ENCODE measurements at regions not wholly inside any gene's neighbourhood (a gene's known extent, or its start where the extent isn't known, plus 50 kb on each side); places are given as distances from the start of the nearest gene placed in this dataset.

DNA sequence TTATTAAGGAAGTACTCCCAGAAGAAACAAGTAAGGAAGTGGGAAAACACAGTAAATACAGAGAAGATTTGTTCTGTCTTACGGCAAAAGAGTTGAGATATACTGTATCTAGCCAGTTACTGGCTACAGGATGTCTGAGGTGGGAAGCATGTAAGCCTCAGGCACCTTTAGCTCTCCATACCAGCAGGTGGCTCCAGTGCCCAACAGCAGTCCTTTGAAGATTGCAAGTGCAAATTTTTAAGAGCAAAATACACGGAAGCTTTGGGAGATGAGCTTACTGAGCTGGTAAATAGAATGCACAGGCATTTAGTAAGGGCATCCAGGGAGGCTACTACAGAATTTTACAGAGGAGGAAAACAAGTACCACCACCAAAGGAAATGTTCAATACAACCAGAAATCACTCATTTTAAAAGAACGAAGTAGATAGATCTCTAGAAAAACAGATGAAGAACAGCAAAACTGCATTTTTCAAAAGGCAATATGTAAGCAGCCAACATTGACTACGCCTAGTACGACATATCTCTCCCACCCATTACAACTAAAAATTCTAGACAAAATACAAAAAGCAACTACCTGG is 57.9 kb upstream of the VSTM2B start:
- TF ChIP-seq, protein P1, sequence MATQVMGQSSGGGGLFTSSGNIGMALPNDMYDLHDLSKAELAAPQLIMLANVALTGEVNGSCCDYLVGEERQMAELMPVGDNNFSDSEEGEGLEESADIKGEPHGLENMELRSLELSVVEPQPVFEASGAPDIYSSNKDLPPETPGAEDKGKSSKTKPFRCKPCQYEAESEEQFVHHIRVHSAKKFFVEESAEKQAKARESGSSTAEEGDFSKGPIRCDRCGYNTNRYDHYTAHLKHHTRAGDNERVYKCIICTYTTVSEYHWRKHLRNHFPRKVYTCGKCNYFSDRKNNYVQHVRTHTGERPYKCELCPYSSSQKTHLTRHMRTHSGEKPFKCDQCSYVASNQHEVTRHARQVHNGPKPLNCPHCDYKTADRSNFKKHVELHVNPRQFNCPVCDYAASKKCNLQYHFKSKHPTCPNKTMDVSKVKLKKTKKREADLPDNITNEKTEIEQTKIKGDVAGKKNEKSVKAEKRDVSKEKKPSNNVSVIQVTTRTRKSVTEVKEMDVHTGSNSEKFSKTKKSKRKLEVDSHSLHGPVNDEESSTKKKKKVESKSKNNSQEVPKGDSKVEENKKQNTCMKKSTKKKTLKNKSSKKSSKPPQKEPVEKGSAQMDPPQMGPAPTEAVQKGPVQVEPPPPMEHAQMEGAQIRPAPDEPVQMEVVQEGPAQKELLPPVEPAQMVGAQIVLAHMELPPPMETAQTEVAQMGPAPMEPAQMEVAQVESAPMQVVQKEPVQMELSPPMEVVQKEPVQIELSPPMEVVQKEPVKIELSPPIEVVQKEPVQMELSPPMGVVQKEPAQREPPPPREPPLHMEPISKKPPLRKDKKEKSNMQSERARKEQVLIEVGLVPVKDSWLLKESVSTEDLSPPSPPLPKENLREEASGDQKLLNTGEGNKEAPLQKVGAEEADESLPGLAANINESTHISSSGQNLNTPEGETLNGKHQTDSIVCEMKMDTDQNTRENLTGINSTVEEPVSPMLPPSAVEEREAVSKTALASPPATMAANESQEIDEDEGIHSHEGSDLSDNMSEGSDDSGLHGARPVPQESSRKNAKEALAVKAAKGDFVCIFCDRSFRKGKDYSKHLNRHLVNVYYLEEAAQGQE (IDR thresholded peaks at IDR 0.05; ENCODE audit: insufficient read depth in 1 of 2, low read depth in 2 of 2, low read length in 2 of 2) = no peak
- TF ChIP-seq SIN3A (IDR thresholded peaks at IDR 0.05; ENCODE audit: borderline replicate concordance, insufficient read depth, low read length) (no peak), POLR2AphosphoS5 (IDR thresholded peaks at IDR 0.05; ENCODE audit: low read depth, low read length) (no peak), TAF1 (IDR thresholded peaks at IDR 0.05; ENCODE audit: borderline replicate concordance, insufficient read depth, low read length) (no peak), FOXP2 (optimal IDR thresholded peaks at IDR 0.05; ENCODE audit: borderline replicate concordance, extremely low read depth, extremely low read length, insufficient read depth) (no peak)

DNA sequence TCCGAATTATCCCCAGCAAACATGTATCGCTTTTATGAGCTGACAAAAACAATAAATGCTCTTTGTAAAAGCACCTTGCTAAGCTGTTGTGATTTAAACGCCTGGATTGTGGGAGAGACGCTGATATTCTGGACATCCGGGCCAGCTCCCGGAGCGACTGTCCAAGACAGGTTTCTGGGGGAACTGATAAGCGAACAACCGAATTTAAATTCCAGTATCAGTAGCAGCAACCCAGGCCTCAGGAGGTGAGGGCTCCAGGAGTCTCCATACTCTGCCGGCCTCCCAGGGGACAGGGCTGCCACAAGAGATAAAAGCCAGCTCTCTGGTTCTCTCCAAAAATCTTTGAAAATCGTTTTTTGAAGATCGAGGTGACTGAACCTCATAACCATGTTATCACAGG is 50.3 kb upstream of the VSTM2B start:
- TF ChIP-seq POLR2AphosphoS5 (IDR thresholded peaks at IDR 0.05; ENCODE audit: low read depth, low read length) (no peak), SIN3A (IDR thresholded peaks at IDR 0.05; ENCODE audit: borderline replicate concordance, insufficient read depth, low read length) (no peak), TAF1 (IDR thresholded peaks at IDR 0.05; ENCODE audit: borderline replicate concordance, insufficient read depth, low read length) (no peak), FOXP2 (optimal IDR thresholded peaks at IDR 0.05; ENCODE audit: borderline replicate concordance, extremely low read depth, extremely low read length, insufficient read depth) (no peak)
- TF ChIP-seq, protein P1 (IDR thresholded peaks at IDR 0.05; ENCODE audit: insufficient read depth in 1 of 2, low read depth in 2 of 2, low read length in 2 of 2) = no peak

Data from PFSK-1 (cell line).